ENCODE measurements at regions not wholly inside any gene's neighbourhood (a gene's known extent, or its start where the extent isn't known, plus 50 kb on each side); places are given as distances from the start of the nearest gene placed in this dataset.

DNA sequence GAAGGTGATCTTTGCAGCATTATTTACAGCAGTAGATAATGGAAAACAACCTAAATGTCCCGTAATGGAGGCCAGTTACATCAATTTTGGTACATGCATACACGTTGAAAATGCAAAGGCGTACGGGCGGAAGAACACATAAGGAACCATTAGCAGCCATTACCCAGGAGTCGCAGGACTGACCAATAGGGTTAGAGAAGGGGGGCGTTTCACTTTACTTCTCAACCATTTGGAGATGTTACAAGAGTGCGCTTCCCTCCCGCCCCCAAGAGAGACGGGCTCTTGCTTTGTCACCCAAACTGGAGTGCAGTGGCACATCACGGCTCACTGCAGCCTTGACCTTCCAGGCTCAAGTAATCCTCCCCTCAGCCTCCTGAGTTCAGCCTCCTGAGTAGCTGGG lies 52.8 kb upstream of the SLC35C1 start:
- TF ChIP-seq HDAC2 (IDR thresholded peaks at IDR 0.05; ENCODE audit: borderline replicate concordance in 1 of 2, low read depth in 2 of 2, low read length in 2 of 2): no peak
- no peak for TF ChIP-seq ZNF274 (IDR thresholded peaks at IDR 0.05; ENCODE audit: borderline replicate concordance, extremely low read depth, low read length)
- no peak for TF ChIP-seq POLR2A (IDR thresholded peaks at IDR 0.05; ENCODE audit: control extremely low read depth in 1 of 2, low read depth in 2 of 2, low read length in 2 of 2)
- TF ChIP-seq, protein P1, sequence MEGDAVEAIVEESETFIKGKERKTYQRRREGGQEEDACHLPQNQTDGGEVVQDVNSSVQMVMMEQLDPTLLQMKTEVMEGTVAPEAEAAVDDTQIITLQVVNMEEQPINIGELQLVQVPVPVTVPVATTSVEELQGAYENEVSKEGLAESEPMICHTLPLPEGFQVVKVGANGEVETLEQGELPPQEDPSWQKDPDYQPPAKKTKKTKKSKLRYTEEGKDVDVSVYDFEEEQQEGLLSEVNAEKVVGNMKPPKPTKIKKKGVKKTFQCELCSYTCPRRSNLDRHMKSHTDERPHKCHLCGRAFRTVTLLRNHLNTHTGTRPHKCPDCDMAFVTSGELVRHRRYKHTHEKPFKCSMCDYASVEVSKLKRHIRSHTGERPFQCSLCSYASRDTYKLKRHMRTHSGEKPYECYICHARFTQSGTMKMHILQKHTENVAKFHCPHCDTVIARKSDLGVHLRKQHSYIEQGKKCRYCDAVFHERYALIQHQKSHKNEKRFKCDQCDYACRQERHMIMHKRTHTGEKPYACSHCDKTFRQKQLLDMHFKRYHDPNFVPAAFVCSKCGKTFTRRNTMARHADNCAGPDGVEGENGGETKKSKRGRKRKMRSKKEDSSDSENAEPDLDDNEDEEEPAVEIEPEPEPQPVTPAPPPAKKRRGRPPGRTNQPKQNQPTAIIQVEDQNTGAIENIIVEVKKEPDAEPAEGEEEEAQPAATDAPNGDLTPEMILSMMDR (IDR thresholded peaks at IDR 0.05; ENCODE audit: control extremely low read depth in 1 of 3, insufficient read depth in 1 of 3, low read depth in 1 of 3, low read length in 3 of 3): no peak
- TF ChIP-seq RAD21 (IDR thresholded peaks at IDR 0.05 in 1 of 2, conservative IDR thresholded peaks at IDR 0.05 in 1 of 2; ENCODE audit: low read depth in 2 of 2, low read length in 2 of 2): no peak
- TF ChIP-seq TAF1 (IDR thresholded peaks at IDR 0.05; ENCODE audit: low read depth, low read length): no peak
- TF ChIP-seq GABPA (IDR thresholded peaks at IDR 0.05; ENCODE audit: borderline replicate concordance, insufficient read depth, low read length): no peak
- TF ChIP-seq, protein P2, sequence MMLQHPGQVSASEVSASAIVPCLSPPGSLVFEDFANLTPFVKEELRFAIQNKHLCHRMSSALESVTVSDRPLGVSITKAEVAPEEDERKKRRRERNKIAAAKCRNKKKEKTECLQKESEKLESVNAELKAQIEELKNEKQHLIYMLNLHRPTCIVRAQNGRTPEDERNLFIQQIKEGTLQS (IDR thresholded peaks at IDR 0.05; ENCODE audit: insufficient read depth, low read depth, low read length): no peak
- TF ChIP-seq RXRA (IDR thresholded peaks at IDR 0.05; ENCODE audit: insufficient read depth, low read depth, low read length): no peak
- no peak for TF ChIP-seq EP300 (IDR thresholded peaks at IDR 0.05; ENCODE audit: borderline replicate concordance in 1 of 2, low read depth in 2 of 2, low read length in 2 of 2)
